ENCODE measurements at regions not wholly inside any gene's neighbourhood (a gene's known extent, or its start where the extent isn't known, plus 50 kb on each side); places are given as distances from the start of the nearest gene placed in this dataset.

- FAIRE-seq (no peak), DNase-seq (ENCODE audit: low read depth, low spot score) (no peak)
- Histone ChIP-seq H3K4me3 (replicated peaks in 1 of 3; ENCODE audit: insufficient read depth in 1 of 3, low read depth in 1 of 3, low read length in 3 of 3) (no peak overlapping the region), H3K36me3 (ENCODE audit: control insufficient read depth in 2 of 2, extremely low read depth in 1 of 2, insufficient read depth in 2 of 2, low read length in 2 of 2) (no peaks in the 10 kb centered on the region), H4K20me1 (replicated peaks; ENCODE audit: control insufficient read depth, extremely low read depth, insufficient read depth, low read length) (peaks cover 2% of the 10 kb centered on the region), H3K9ac (replicated peaks; ENCODE audit: extremely low read depth, insufficient read depth, low read length) (no peak overlapping the region), H3K79me2 (ENCODE audit: control insufficient read depth, insufficient read depth, low read length) (no peaks in the 10 kb centered on the region), H3K9me3 (replicated peaks; ENCODE audit: control insufficient read depth, insufficient read depth, low read length) (no peaks in the 10 kb centered on the region), H3K9me1 (replicated peaks; ENCODE audit: control insufficient read depth, extremely low read depth, insufficient read depth, low read length) (no peaks in the 10 kb centered on the region), H3K27ac (ENCODE audit: insufficient read depth, low read depth, low read length) (no peak overlapping the region), H3K27me3 (ENCODE audit: control insufficient read depth in 2 of 2, insufficient read depth in 2 of 2, low read length in 2 of 2) (no peaks in the 10 kb centered on the region), H3K4me1 (ENCODE audit: control insufficient read depth, extremely low read depth, insufficient read depth, low read length) (no peaks in the 10 kb centered on the region), H3K4me2 (ENCODE audit: insufficient read depth, low read length) (no peak overlapping the region), H2AFZ (ENCODE audit: low read depth, low read length) (no peak overlapping the region)
- CTCF ChIA-PET = no interaction called here
- POLR2A ChIA-PET = no interaction called here
- intact Hi-C loops (cut with micrococcal nuclease) = no loop called here
- dilution Hi-C loops (cut with MboI; ENCODE audit: extremely low pct_ligation_motif_present, low sequenced_read_pairs) = no loop called here
- BruUV-seq (replicated peaks) = no TSS peak
- TF ChIP-seq EZH2 (IDR thresholded peaks at IDR 0.05; ENCODE audit: borderline replicate concordance, low read depth, low read length, severe bottlenecking) = no peak
- no peak for TF ChIP-seq CTCF (IDR thresholded peaks at IDR 0.05; ENCODE audit: extremely low read depth in 1 of 2, insufficient read depth in 1 of 2, low read depth in 1 of 2, low read length in 2 of 2)
- TF ChIP-seq JUN (IDR thresholded peaks at IDR 0.05; ENCODE audit: borderline replicate concordance, insufficient read depth, insufficient read length, low read depth) = no peak
- no peak for TF ChIP-seq FOS (IDR thresholded peaks at IDR 0.05; ENCODE audit: borderline replicate concordance, insufficient read depth, low read length)
- no peak for TF ChIP-seq POLR2A (IDR thresholded peaks at IDR 0.05; ENCODE audit: low read depth, low read length)
- TF ChIP-seq MYC (IDR thresholded peaks at IDR 0.05; ENCODE audit: low read depth, low read length) = no peak
Observed at GRCh38 chr9:11002705-11003104, 389.9 kb upstream of the PTPRD start.

GRCh38 chr9:11003836-11004235 lies 391.0 kb upstream of the PTPRD start:
- H3K4me3 ChIP-seq (replicated peaks in 1 of 3; ENCODE audit: insufficient read depth in 1 of 3, low read depth in 1 of 3, low read length in 3 of 3) = no peak overlapping the region
- intact Hi-C loops (cut with micrococcal nuclease) = no loop called here
- TF ChIP-seq FOS (IDR thresholded peaks at IDR 0.05; ENCODE audit: borderline replicate concordance, insufficient read depth, low read length) (no peak), EZH2 (IDR thresholded peaks at IDR 0.05; ENCODE audit: borderline replicate concordance, low read depth, low read length, severe bottlenecking) (no peak), MAX (IDR thresholded peaks at IDR 0.05; ENCODE audit: insufficient read depth, insufficient read length) (no peak), POLR2A (IDR thresholded peaks at IDR 0.05; ENCODE audit: low read depth, low read length) (no peak), MYC (IDR thresholded peaks at IDR 0.05; ENCODE audit: low read depth, low read length) (no peak), CTCF (IDR thresholded peaks at IDR 0.05; ENCODE audit: extremely low read depth in 1 of 2, insufficient read depth in 1 of 2, low read depth in 1 of 2, low read length in 2 of 2) (no peak)
- POLR2A ChIA-PET = no interaction called here
- H2AFZ ChIP-seq (ENCODE audit: low read depth, low read length) = no peak overlapping the region
- H3K79me2 ChIP-seq (ENCODE audit: control insufficient read depth, insufficient read depth, low read length) = no peaks in the 10 kb centered on the region
- H3K27me3 ChIP-seq (ENCODE audit: control insufficient read depth in 2 of 2, insufficient read depth in 2 of 2, low read length in 2 of 2) = no peaks in the 10 kb centered on the region
- dilution Hi-C loops (cut with MboI; ENCODE audit: extremely low pct_ligation_motif_present, low sequenced_read_pairs) = no loop called here
- no peak overlapping the region for H3K4me2 ChIP-seq (ENCODE audit: insufficient read depth, low read length)
- no peak for DNase-seq (ENCODE audit: low read depth, low spot score)
- no peak for FAIRE-seq
- no peaks in the 10 kb centered on the region for H3K9me1 ChIP-seq (replicated peaks; ENCODE audit: control insufficient read depth, extremely low read depth, insufficient read depth, low read length)
- BruUV-seq (replicated peaks) = no TSS peak
- peaks cover 2% of the 10 kb centered on the region for H4K20me1 ChIP-seq (replicated peaks; ENCODE audit: control insufficient read depth, extremely low read depth, insufficient read depth, low read length)
- no peaks in the 10 kb centered on the region for H3K36me3 ChIP-seq (ENCODE audit: control insufficient read depth in 2 of 2, extremely low read depth in 1 of 2, insufficient read depth in 2 of 2, low read length in 2 of 2)
- CTCF ChIA-PET = no interaction called here
- no peaks in the 10 kb centered on the region for H3K9me3 ChIP-seq (replicated peaks; ENCODE audit: control insufficient read depth, insufficient read depth, low read length)
- H3K9ac ChIP-seq (replicated peaks; ENCODE audit: extremely low read depth, insufficient read depth, low read length) = no peak overlapping the region
- H3K4me1 ChIP-seq (ENCODE audit: control insufficient read depth, extremely low read depth, insufficient read depth, low read length) = no peaks in the 10 kb centered on the region
- no peak overlapping the region for H3K27ac ChIP-seq (ENCODE audit: insufficient read depth, low read depth, low read length)
